Central memory CD8-positive, alpha-beta T cell (primary cell): ENCODE measurements at regions not wholly inside any gene's neighbourhood (a gene's known extent, or its start where the extent isn't known, plus 50 kb on each side); places are given as distances from the start of the nearest gene placed in this dataset.
"Not testable (repeated sequence)": the region's sequence is repeated elsewhere in the genome, so short reads cannot be mapped to it uniquely, and the experiment has no call there.

Experiments
- ATAC-seq: fragments of 150-1000 bp; cut with Tn5 transposase; replicated peaks from 2 replicates; pipeline ENCODE4 v1.10.0; 2022; ENCODE audit warnings: mild to moderate bottlenecking, moderate FRiP score, moderate number of reproducible peaks; ENCODE audit not compliant: poor library complexity, severe bottlenecking; ENCODE audit errors: extremely low read depth
- DNase-seq, 2 donors: peaks; one replicate each; pipeline ENCODE4 v3.0.0; 2021; ENCODE audit warnings: low spot score in 2 of 2
- H3K27ac Mint-ChIP-seq: one replicate; pipeline ENCODE4 v1.8.0; 2022; ENCODE audit warnings: low read depth, mild to moderate bottlenecking, moderate library complexity, mixed read lengths
- H3K27me3 Mint-ChIP-seq: one replicate; pipeline ENCODE4 v1.8.0; 2022; ENCODE audit warnings: mixed read lengths
- H3K36me3 Mint-ChIP-seq: one replicate; pipeline ENCODE4 v1.8.0; 2022; ENCODE audit warnings: mild to moderate bottlenecking, moderate library complexity, mixed read lengths; ENCODE audit not compliant: insufficient read depth
- H3K4me1 Mint-ChIP-seq: one replicate; pipeline ENCODE4 v1.8.0; 2022; ENCODE audit warnings: mixed read lengths
- H3K4me3 Mint-ChIP-seq: one replicate; pipeline ENCODE4 v1.8.0; 2022; ENCODE audit warnings: mild to moderate bottlenecking, moderate library complexity, mixed read lengths
- H3K9me3 Mint-ChIP-seq: one replicate; pipeline ENCODE4 v1.8.0; 2022; ENCODE audit warnings: mixed read lengths

DNA sequence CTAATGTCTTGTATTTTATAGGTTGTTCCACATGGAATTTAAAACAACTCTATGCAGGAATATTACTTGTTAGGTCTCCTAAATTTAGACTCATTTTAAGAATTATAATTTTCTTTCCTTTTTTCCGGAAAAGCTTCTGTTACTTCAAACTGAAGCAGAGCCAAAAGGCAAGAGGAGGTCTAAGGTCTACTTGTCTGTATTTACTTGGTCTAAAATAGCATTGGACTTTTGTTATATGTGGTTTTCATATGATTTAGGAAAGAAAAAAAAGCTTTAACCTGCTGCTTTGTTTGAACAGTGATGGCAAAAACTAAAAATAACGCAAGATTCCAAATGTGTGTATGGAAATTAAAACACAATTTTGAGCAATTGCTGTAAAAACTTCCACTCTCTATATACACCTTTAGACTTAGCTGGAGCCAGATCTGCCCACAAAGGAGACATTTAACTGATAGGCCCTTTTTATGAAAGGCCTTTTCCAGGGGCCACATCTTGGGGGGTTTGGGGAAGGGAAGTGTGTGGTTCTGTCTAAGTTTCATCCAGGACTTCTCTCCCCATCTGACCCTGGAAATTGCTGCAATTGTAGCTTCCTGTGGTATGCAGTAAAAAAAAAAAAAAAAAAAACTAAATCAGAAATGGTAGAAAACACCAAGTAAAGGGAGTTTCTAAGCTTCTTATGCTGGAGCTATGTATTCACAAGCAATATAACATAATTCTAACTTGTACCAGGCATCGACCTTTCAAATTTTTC is 307.7 kb upstream of the MEF2C start:
- DNase-seq = no peak
- H3K4me1 Mint-ChIP-seq = no peaks in the 10 kb centered on the region
- no peaks in the 10 kb centered on the region for H3K9me3 Mint-ChIP-seq
- no peak for ATAC-seq
- H3K4me3 Mint-ChIP-seq = no peak overlapping the region
- H3K36me3 Mint-ChIP-seq = no peaks in the 10 kb centered on the region
- H3K27ac Mint-ChIP-seq = no peak overlapping the region
- H3K27me3 Mint-ChIP-seq = no peaks in the 10 kb centered on the region

DNA sequence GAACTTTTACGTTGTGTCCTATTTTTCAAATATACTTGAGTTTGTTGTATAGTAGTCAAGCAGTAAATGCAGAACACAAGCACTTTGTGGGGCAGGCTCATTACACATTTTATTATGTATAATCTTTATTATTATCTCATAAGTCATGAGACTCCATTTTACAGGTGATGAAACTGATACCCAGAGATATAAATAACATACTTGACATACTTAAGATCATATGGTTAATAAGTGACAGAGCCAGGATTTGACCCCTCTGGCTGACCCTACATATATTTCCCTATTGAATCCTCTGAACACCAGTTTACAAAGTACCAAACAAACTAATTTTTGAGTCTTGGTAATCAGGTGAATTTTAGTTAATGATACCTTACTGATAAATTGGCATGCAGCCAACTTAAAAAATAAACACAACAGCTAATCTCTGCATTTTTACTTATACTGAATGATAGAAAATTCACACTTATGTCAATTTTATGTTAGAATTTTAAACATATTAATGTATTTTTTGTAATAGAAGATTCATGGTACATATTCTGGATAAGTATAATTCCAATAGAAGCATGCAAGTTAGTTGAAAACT is 305.0 kb upstream of the MEF2C start:
- H3K36me3 Mint-ChIP-seq = no peaks in the 10 kb centered on the region
- DNase-seq (no peak), ATAC-seq (no peak)
- no peaks in the 10 kb centered on the region for H3K4me1 Mint-ChIP-seq
- H3K9me3 Mint-ChIP-seq = peaks cover 6% of the 10 kb centered on the region
- H3K4me3 Mint-ChIP-seq = no peak overlapping the region
- H3K27ac Mint-ChIP-seq = no peak overlapping the region
- H3K27me3 Mint-ChIP-seq = no peaks in the 10 kb centered on the region

DNA sequence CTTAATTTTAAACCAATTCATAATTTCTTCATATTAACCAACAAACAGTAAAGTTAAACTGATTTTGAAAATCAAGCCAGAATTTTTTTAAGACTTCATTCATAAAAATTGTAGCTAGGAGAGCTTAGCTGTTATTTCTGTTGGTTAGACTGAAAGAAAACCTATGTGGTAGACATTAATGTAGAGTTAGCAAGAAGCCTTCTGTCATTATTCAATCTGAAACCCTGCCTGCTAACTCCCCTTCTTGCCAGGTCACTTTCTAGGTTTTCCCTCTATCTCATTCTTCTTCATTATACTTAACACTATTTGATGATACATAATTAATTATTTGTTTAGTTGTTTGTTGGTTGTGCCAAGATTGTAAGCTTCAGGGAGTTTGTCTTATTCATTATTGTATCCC is 304.3 kb upstream of the MEF2C start:
- Mint-ChIP-seq H3K4me1 (no peaks in the 10 kb centered on the region), H3K27me3 (no peaks in the 10 kb centered on the region), H3K27ac (no peak overlapping the region), H3K4me3 (no peak overlapping the region), H3K9me3 (peaks cover 6% of the 10 kb centered on the region), H3K36me3 (no peaks in the 10 kb centered on the region)
- no peak for DNase-seq
- ATAC-seq = no peak

DNA sequence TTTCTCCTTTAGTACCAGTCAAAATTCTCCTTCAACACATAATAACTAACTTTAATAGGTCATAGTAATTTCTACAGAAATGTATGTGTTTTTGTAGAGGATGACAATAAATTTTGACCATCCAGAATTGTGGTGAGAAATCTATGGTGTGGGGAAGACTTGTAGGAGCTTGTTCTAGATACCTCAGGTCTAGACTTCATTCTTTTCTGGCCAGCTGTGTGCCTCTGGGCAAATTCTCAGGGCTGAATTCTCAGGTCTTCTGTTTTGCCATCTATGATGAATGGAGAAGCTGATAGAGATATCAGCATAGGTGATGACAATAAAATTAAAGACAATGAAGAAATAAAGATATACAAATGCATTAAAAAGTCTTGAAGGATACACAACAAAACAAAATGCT is 298.6 kb upstream of the MEF2C start:
- Mint-ChIP-seq H3K4me3 (no peak overlapping the region), H3K36me3 (no peaks in the 10 kb centered on the region), H3K9me3 (peaks cover 6% of the 10 kb centered on the region), H3K4me1 (no peaks in the 10 kb centered on the region), H3K27ac (no peak overlapping the region), H3K27me3 (no peaks in the 10 kb centered on the region)
- no peak for DNase-seq
- no peak for ATAC-seq

DNA sequence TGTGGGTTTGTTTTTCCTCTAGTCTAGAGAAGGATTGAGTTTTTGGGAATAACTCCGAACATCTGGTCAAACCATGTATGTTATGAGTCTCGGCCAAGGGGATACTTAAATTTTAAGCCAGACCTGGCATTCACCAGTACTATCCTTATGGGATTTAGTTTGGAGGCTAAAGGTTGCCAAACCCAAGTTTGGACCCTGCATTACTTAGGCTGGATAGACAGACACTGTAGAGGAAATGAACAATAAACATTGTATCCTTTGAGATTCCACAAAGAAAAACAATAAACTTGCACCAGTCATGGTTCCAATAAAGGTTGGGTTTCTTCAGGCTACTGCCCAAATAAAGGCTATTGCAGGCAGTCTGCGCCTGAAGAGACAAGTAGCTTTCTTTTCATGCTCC is 296.7 kb upstream of the MEF2C start:
- no peak for DNase-seq
- Mint-ChIP-seq H3K9me3 (peaks cover 6% of the 10 kb centered on the region), H3K4me1 (no peaks in the 10 kb centered on the region), H3K27me3 (no peaks in the 10 kb centered on the region), H3K4me3 (no peak overlapping the region), H3K36me3 (no peaks in the 10 kb centered on the region), H3K27ac (no peak overlapping the region)
- ATAC-seq = no peak

DNA sequence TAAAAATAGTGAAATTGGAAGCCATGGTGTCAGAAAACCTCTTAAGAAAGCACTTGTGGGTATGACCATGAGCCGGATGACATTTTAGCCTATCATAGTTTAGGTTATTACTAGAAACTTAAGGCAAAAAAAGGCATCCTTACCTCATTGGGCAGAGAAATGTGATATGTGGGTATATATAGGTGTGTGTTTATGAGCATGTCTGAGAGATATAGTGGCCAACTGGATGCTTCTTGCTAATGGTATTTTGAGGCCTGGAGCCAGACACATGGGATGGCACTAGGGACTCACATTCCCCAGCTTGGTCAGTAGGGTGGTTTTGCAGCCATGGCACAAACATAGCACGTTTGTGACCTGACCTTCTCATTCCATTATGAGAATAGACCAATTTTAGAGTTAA is 295.6 kb upstream of the MEF2C start:
- no peaks in the 10 kb centered on the region for H3K27me3 Mint-ChIP-seq
- DNase-seq = no peak
- peaks cover 2% of the 10 kb centered on the region for H3K36me3 Mint-ChIP-seq
- no peaks in the 10 kb centered on the region for H3K9me3 Mint-ChIP-seq
- no peak overlapping the region for H3K4me3 Mint-ChIP-seq
- no peaks in the 10 kb centered on the region for H3K4me1 Mint-ChIP-seq
- no peak for ATAC-seq
- H3K27ac Mint-ChIP-seq = no peak overlapping the region

DNA sequence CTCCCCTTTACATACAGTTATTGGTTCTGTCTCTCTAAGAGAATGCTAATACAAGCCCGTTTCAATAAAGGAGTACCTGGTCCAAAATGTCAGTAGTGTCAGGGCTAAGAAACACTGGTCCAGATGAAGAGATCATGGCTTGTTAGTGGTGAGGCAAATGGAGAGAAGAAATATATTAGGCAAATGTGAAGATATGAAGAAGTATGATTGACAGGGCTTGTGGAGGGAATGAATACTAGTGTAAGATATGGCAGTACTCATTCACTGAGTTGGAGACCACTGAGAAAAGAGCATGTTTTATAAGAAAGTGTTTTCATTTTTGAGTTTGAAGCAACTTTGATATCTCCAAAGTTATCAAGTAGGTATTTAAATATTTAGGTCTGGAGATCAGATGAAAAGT is 290.5 kb upstream of the MEF2C start:
- Mint-ChIP-seq H3K4me1 (no peaks in the 10 kb centered on the region), H3K27ac (no peak overlapping the region)

DNA sequence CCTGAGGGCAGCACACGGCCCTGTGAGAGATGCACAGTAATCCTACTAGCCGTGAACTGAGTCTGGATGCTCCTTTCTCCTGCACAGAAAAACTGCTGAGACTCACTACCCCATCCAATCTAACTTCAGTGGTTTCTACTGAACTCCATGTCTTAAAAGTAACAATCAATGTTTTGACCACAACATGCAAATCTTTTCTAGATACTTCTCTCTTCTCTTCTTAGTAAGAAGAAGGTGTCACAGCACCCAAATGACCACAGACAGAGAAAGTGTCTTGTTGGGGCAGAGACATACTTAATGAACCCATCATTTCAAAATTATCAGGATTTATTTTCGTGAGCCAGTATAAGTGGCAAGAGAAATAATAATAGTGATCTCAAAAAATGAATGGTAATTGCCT is 285.8 kb upstream of the MEF2C start:
- Mint-ChIP-seq H3K9me3 (peaks cover 11% of the 10 kb centered on the region), H3K27me3 (no peaks in the 10 kb centered on the region), H3K36me3 (peaks cover 2% of the 10 kb centered on the region), H3K27ac (no peak overlapping the region), H3K4me1 (no peaks in the 10 kb centered on the region), H3K4me3 (no peak overlapping the region)
- DNase-seq (no peak), ATAC-seq (no peak)

More for the DNA sequence above, 290.5 kb upstream of the MEF2C start:
- Mint-ChIP-seq H3K27me3 (no peaks in the 10 kb centered on the region), H3K36me3 (peaks cover 2% of the 10 kb centered on the region), H3K4me3 (no peak overlapping the region), H3K9me3 (peaks cover 6% of the 10 kb centered on the region)
- DNase-seq (no peak), ATAC-seq (no peak)

DNA sequence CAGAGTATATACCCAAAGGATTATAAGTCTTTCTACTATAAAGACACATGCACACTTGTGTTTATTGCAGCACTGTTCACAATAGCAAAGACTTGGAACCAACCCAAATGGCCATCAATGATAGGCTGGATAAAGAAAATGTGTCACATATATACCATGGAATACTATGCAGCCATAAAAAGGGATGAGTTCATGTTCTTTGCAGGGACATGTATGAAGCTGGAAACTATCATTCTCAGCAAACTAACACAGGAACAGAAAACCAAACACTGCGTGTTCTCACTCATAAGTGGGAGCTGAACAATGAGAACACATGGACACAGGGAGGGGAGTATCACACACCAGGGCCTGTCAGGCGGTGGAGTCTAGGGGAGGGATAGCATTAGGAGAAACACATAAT is 281.7 kb upstream of the MEF2C start:
- DNase-seq, H3K4me3 Mint-ChIP-seq, H3K27me3 Mint-ChIP-seq, H3K4me1 Mint-ChIP-seq, H3K36me3 Mint-ChIP-seq, ATAC-seq, H3K27ac Mint-ChIP-seq: not testable (repeated sequence)
- peaks cover 19% of the 10 kb centered on the region for H3K9me3 Mint-ChIP-seq

DNA sequence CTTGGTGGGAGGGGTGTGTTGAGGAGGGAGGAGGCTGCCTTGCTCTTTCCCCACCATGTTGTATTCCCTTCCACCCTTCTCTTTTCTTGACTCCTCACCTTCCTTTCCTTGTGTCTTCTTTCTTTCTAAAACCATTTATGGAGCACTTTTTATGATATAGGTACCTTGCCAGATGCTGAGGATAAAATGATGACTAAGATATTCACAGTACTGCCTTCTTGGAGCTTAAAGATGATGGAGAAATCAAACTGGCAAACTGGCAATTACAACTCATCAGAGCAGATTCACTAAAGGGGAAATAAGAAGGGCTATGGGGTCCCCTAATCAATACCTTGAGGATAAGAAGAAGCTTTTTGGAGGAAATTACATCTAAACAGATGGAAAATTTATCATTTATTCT is 273.2 kb upstream of the MEF2C start:
- no peak for DNase-seq

DNA sequence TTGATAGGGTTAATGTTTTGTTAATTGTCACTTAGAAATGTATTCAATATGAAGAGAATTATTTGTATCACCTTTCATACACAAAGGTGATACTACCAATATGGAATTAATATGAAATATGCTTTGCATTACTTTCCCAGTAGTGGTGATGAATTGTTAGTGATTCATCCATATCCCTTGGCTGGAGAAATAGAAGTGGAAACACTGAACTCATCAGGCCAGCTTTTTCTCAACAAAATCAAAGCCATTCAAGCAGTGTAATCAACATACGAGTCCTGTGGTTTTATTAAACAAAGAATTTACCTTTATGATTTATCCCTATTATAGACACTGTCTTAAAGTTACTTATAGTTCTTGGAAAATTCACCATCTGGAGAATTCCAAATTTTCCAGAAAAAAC is 264.0 kb upstream of the MEF2C start:
- Mint-ChIP-seq H3K4me3 (no peak overlapping the region), H3K27me3 (no peaks in the 10 kb centered on the region), H3K27ac (no peak overlapping the region), H3K36me3 (no peaks in the 10 kb centered on the region), H3K4me1 (no peaks in the 10 kb centered on the region), H3K9me3 (peaks cover 13% of the 10 kb centered on the region)
- no peak for ATAC-seq
- DNase-seq = no peak

More for the DNA sequence above, 273.2 kb upstream of the MEF2C start:
- Mint-ChIP-seq H3K27me3 (no peaks in the 10 kb centered on the region), H3K4me1 (no peaks in the 10 kb centered on the region), H3K27ac (no peak overlapping the region), H3K4me3 (no peak overlapping the region), H3K36me3 (peaks cover 2% of the 10 kb centered on the region), H3K9me3 (peaks cover 12% of the 10 kb centered on the region)
- ATAC-seq = no peak

DNA sequence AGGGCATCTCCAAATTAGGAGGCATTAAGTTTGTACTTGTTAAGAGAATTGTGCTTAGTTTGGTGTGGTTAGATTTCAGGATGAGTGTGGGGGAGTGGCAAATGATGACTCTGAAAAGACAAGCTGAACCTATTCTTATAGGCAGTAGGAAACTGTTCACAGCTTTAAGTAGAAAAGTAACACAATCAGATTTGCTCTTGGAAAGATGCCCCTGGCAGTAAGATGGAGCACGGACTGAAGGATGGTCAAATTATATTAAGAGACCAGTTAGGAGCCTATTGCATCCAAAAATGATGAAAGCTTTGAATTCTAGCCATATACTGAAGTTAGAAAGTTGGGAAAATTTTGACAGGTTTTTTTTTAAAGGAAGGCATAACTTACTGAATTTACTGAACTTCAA is 254.2 kb upstream of the MEF2C start:
- DNase-seq (no peak), ATAC-seq (no peak)
- Mint-ChIP-seq H3K36me3 (no peaks in the 10 kb centered on the region), H3K4me3 (no peak overlapping the region), H3K9me3 (peaks cover 19% of the 10 kb centered on the region), H3K27me3 (no peaks in the 10 kb centered on the region), H3K4me1 (no peaks in the 10 kb centered on the region), H3K27ac (no peak overlapping the region)

DNA sequence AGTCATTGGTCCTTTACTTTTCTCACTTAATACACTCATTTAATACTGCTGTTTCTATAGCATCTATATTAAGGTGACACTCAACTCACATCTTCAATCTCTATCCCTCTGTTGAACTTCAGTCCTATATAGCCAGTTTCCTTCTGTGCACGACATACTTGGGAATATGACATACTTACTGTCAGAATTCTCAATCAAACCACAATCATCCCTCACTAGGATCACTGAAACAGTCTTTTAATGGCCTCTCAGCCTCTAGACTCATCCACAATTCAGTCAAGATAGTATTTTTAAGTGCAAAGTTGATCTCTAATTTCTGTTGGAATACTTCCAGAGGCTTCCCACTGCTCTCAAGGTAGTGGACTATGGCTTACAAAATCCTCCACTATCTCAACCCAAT is 251.0 kb upstream of the MEF2C start:
- DNase-seq (no peak), ATAC-seq (no peak)
- H3K27me3 Mint-ChIP-seq = no peaks in the 10 kb centered on the region
- no peak overlapping the region for H3K27ac Mint-ChIP-seq
- H3K4me1 Mint-ChIP-seq = no peaks in the 10 kb centered on the region
- no peaks in the 10 kb centered on the region for H3K36me3 Mint-ChIP-seq
- no peak overlapping the region for H3K4me3 Mint-ChIP-seq
- H3K9me3 Mint-ChIP-seq = peaks cover 10% of the 10 kb centered on the region
